Femur (tissue), 1 donor: ENCODE measurements at regions not wholly inside any gene's neighbourhood (a gene's known extent, or its start where the extent isn't known, plus 50 kb on each side); places are given as distances from the start of the nearest gene placed in this dataset.
"Not testable (repeated sequence)": the region's sequence is repeated elsewhere in the genome, so short reads cannot be mapped to it uniquely, and the experiment has no call there.

Source experiments
- DNase-seq: peaks from one replicate; pipeline ENCODE4 v3.0.0-alpha.2; 2017

- no peak for DNase-seq
Measured at GRCh38 chr3:89946884-89947283, 839.5 kb downstream of the EPHA3 start.

GRCh38 chr3:89947337-89947954 lies 840.0 kb downstream of the EPHA3 start:
- no peak for DNase-seq

- DNase-seq: no peak
Measured at GRCh38 chr3:89948008-89948407, 840.6 kb downstream of the EPHA3 start.

- DNase-seq: no peak
Measured at GRCh38 chr3:89950772-89951171, 843.4 kb downstream of the EPHA3 start.

GRCh38 chr3:89954137-89954536 lies 846.7 kb downstream of the EPHA3 start:
- DNase-seq: no peak

GRCh38 chr3:89955156-89955555 lies 847.7 kb downstream of the EPHA3 start:
- DNase-seq: no peak

GRCh38 chr3:89957451-89957850 lies 850.0 kb downstream of the EPHA3 start:
- DNase-seq: no peak

- not testable (repeated sequence) for DNase-seq
Measured at GRCh38 chr3:89958163-89958562, 850.7 kb downstream of the EPHA3 start.

- no peak for DNase-seq
Measured at GRCh38 chr3:89964347-89964746, 856.9 kb downstream of the EPHA3 start.

- DNase-seq: peak; percentile 62
Measured at GRCh38 chr3:89966877-89967665, 859.6 kb downstream of the EPHA3 start.

GRCh38 chr3:89971329-89971728 lies 863.9 kb downstream of the EPHA3 start:
- no peak for DNase-seq

- DNase-seq: no peak
Measured at GRCh38 chr3:89973156-89973555, 865.7 kb downstream of the EPHA3 start.

- DNase-seq: no peak
Measured at GRCh38 chr3:89974903-89975519, 867.6 kb downstream of the EPHA3 start.

GRCh38 chr3:89983449-89983848 lies 876.0 kb downstream of the EPHA3 start:
- DNase-seq: no peak

- no peak for DNase-seq
Measured at GRCh38 chr3:90005281-90005847, 897.9 kb downstream of the EPHA3 start.

- peak; percentile 55 for DNase-seq
Measured at GRCh38 chr3:90007778-90008499, 900.5 kb downstream of the EPHA3 start.

- no peak for DNase-seq
Measured at GRCh38 chr3:90010341-90010740, 902.9 kb downstream of the EPHA3 start.

GRCh38 chr3:90011131-90011530 lies 903.7 kb downstream of the EPHA3 start:
- no peak for DNase-seq

- DNase-seq: no peak
Measured at GRCh38 chr3:90011596-90011995, 904.2 kb downstream of the EPHA3 start.

GRCh38 chr3:90011996-90012395 lies 904.6 kb downstream of the EPHA3 start:
- no peak for DNase-seq

GRCh38 chr3:90015688-90016356 lies 908.4 kb downstream of the EPHA3 start:
- peak; percentile 63 for DNase-seq

- no peak for DNase-seq
Measured at GRCh38 chr3:90016555-90016954, 909.1 kb downstream of the EPHA3 start.
